Left lung (tissue), 4 donors: ENCODE measurements at regions not wholly inside any gene's neighbourhood (a gene's known extent, or its start where the extent isn't known, plus 50 kb on each side); places are given as distances from the start of the nearest gene placed in this dataset.

Experiments
- ATAC-seq: fragments of 200-7000 bp; cut with Tn5 transposase; one replicate; pipeline ENCODE4 v1.9.1; 2020; ENCODE audit warnings: moderate library complexity
- DNase-seq, 4 donors: peaks; one replicate each; pipeline ENCODE4 v3.0.0-alpha.2; 2013 to 2020
- H3K27ac ChIP-seq, 2 donors: fragments of 200-600 bp; sonication (generic) in 1 of 2; one replicate each; pipeline versions ENCODE4 v1.5.0 to v1.8.0; 2020 to 2021
- H3K27me3 ChIP-seq, 2 donors: fragments of 200-600 bp; sonication (generic) in 1 of 2; one replicate each; pipeline versions ENCODE4 v1.5.0 to v1.8.0; 2020 to 2021
- H3K36me3 ChIP-seq, 2 donors: fragments of 200-600 bp; sonication (generic) in 1 of 2; one replicate each; pipeline versions ENCODE4 v1.5.0 to v1.8.0; 2020 to 2021
- H3K4me1 ChIP-seq, 2 donors: fragments of 200-600 bp; one replicate each; pipeline ENCODE4 v1.8.0; 2021
- H3K4me3 ChIP-seq, 2 donors: fragments of 200-600 bp; sonication (generic) in 1 of 2; one replicate each; pipeline versions ENCODE4 v1.5.0 to v1.8.0; 2020 to 2021; ENCODE audit warnings: mild to moderate bottlenecking in 1 of 2
- H3K9me3 ChIP-seq, 2 donors: fragments of 200-600 bp; sonication (generic) in 1 of 2; one replicate each; pipeline versions ENCODE4 v1.5.0 to v1.8.0; 2020 to 2021
- intact Hi-C, 2 donors: fragments of 100-400 bp; cut with DNase I; formaldehyde crosslinking; loops; one replicate each; pipeline versions ENCODE4 v1.11.2 to v1.14.2; 2022
- TF ChIP-seq, protein P1 (sequence below), 2 donors: fragments of 200-600 bp; sonication (generic) in 1 of 2; IDR thresholded peaks; one replicate each; pipeline versions ENCODE4 v1.5.0 to v1.8.0; 2021; ENCODE audit warnings: antibody characterized with exemption in 2 of 2
- donor health status: DM: no; HTN: yes; CAD: no.
- donor health status: DM: no; HTN: no; CAD: no.

DNA sequence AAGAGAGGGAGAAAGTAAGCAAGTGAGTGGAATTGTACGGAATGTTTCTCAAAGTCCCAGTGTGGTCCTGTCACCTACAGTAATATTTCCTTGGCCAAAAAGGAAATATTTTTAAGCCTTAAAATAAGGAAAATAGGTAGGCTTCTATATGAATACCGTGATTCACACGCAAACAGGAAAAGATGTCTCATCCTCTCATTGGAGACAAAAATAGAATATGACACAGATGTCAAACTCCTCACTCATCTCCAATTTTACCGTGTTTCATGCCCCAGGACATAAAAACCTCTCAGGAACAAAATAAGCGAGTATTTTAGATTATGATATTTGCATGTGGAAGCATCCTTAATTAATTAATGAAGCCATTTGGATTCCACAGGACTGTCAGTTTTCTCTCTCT is 1269.5 kb downstream of the RAPGEF2 start:
- no peaks in the 10 kb centered on the region for H3K4me1 ChIP-seq
- no peak overlapping the region for H3K4me3 ChIP-seq
- no peak overlapping the region for H3K27ac ChIP-seq
- H3K27me3 ChIP-seq = no peaks in the 10 kb centered on the region
- H3K9me3 ChIP-seq = no peaks in the 10 kb centered on the region
- ATAC-seq (no peak), DNase-seq (no peak)
- H3K36me3 ChIP-seq = no peaks in the 10 kb centered on the region
- TF ChIP-seq, protein P1, sequence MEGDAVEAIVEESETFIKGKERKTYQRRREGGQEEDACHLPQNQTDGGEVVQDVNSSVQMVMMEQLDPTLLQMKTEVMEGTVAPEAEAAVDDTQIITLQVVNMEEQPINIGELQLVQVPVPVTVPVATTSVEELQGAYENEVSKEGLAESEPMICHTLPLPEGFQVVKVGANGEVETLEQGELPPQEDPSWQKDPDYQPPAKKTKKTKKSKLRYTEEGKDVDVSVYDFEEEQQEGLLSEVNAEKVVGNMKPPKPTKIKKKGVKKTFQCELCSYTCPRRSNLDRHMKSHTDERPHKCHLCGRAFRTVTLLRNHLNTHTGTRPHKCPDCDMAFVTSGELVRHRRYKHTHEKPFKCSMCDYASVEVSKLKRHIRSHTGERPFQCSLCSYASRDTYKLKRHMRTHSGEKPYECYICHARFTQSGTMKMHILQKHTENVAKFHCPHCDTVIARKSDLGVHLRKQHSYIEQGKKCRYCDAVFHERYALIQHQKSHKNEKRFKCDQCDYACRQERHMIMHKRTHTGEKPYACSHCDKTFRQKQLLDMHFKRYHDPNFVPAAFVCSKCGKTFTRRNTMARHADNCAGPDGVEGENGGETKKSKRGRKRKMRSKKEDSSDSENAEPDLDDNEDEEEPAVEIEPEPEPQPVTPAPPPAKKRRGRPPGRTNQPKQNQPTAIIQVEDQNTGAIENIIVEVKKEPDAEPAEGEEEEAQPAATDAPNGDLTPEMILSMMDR (IDR thresholded peaks at IDR 0.05) = no peak
- intact Hi-C loops = no loop called here

DNA sequence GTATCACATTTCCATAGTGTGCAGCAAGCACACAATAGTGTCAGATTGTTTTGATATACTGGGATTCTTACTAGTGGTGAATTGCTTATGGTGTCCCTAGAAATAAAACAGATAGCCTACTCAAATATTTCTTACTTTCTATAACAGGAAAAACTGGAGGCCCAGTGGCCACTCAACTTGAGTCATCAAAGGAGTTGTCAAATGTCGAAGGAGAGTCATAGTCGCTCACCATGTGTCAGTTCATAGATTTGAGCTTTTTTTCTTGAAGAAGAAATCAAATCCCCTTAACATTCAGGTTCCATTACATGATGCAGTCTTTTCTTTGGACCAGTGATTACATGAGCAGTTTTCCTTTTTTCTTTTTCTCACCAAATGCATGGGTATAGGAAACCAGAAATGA is 1271.0 kb downstream of the RAPGEF2 start:
- DNase-seq (no peak), ATAC-seq (no peak)
- Histone ChIP-seq H3K27ac (no peak overlapping the region), H3K4me1 (no peaks in the 10 kb centered on the region), H3K27me3 (no peaks in the 10 kb centered on the region), H3K36me3 (no peaks in the 10 kb centered on the region), H3K4me3 (no peak overlapping the region), H3K9me3 (no peaks in the 10 kb centered on the region)
- intact Hi-C loops = no loop called here
- TF ChIP-seq, protein P1 (IDR thresholded peaks at IDR 0.05) = no peak

DNA sequence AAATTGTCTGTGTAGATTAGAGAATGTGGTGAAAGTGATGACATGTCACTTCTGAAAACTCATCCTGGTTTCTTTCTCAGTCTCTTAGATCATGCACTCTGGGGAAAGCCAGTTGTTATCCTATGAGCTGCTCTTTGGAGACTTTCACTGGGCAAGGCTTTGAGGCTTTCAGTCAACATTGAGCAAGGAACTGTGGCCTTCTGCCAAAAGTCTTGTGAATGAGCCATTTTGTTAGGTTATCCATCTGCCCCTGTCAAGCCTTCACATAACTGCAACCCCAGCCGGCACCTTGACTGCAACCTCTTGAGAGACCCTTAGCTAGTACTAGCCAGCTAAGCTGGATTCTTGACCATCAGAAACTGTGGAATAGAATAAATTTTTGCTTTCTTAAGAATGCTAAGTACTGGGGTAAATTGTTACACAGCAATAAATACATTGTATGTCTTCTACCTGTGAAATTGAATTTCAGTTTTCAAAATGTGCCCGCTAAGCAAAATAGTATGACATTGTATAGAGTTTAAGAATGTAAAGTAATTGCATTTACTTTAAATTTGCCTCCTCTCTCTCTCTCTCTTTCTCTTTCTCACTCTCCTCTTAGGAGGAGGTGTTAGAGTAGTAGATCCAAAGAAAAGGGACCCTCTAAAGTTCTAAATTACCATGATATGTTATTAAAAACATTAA is 1273.0 kb downstream of the RAPGEF2 start:
- intact Hi-C loops = no loop called here
- Histone ChIP-seq H3K4me1 (no peaks in the 10 kb centered on the region), H3K36me3 (no peaks in the 10 kb centered on the region), H3K4me3 (no peak overlapping the region), H3K9me3 (no peaks in the 10 kb centered on the region), H3K27ac (no peak overlapping the region), H3K27me3 (no peaks in the 10 kb centered on the region)
- TF ChIP-seq, protein P1 (IDR thresholded peaks at IDR 0.05) = no peak
- DNase-seq (no peak), ATAC-seq (no peak)

DNA sequence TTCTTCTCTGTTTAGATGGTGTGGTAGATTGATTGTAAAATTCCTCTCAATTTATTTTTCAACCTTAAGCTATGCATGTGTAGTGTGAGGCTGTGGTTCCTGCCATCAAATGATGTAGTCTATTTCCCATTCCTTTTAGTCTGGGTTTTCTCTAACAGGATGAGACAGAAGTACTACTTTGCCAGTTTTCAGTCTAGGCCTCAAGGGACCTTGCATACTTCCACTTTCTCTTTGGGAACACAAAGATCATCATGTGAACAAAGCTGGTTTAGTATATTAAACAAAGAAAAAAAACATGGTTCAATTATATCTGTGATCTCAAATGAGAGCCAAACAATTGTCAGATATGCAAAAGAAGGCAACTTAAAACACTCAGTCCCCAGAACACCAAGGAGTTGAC is 1284.0 kb downstream of the RAPGEF2 start:
- no peak for DNase-seq
- no peak for ATAC-seq
- intact Hi-C loops = no loop called here
- TF ChIP-seq, protein P1 (IDR thresholded peaks at IDR 0.05) = no peak
- Histone ChIP-seq H3K9me3 (peaks cover 0 to 22% of the 10 kb centered on the region in 2 donors), H3K4me1 (no peaks in the 10 kb centered on the region), H3K27ac (no peak overlapping the region), H3K36me3 (no peaks in the 10 kb centered on the region), H3K27me3 (no peaks in the 10 kb centered on the region), H3K4me3 (no peak overlapping the region)

DNA sequence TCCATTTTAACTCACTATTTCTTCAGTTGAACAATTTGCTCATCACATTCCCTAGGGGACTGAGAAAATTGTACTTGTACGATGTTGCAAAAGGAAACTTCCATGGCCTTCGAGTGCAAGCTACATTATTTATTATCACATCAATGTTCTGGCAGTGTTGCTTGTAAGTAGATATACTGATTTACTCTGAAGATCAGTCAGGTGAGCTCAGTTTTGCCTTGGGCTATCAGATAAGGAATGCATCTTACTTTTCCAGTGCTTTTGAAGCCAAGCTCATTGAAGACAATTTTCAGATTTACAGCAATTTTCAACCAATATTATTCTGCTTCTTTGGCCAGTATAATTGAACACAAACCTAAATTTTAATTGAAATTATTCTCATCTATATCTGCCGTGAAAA is 1296.9 kb downstream of the RAPGEF2 start:
- no peaks in the 10 kb centered on the region for H3K36me3 ChIP-seq
- no peak for DNase-seq
- intact Hi-C loops = no loop called here
- peaks cover 0 to 15% of the 10 kb centered on the region in 2 donors for H3K9me3 ChIP-seq
- TF ChIP-seq, protein P1 (IDR thresholded peaks at IDR 0.05) = no peak
- H3K4me1 ChIP-seq = no peaks in the 10 kb centered on the region
- no peak overlapping the region for H3K4me3 ChIP-seq
- H3K27me3 ChIP-seq = no peaks in the 10 kb centered on the region
- ATAC-seq = no peak
- no peak overlapping the region for H3K27ac ChIP-seq
